Mesenchymal stem cell (in vitro differentiated cells and primary cell): ENCODE measurements at regions not wholly inside any gene's neighbourhood (a gene's known extent, or its start where the extent isn't known, plus 50 kb on each side); places are given as distances from the start of the nearest gene placed in this dataset.
A peak's percentile ranks its signal among the peaks of the same experiment; 100 is the strongest.

Experiments
- DNase-seq: peaks from one replicate; pipeline ENCODE4 v3.0.0-alpha.2; 2013
- H2AFZ ChIP-seq: one replicate; pipeline ENCODE4 v1.6.1; 2013; ENCODE audit warnings: low read depth, mild to moderate bottlenecking, control low read depth, inconsistent platforms, low read length, moderate library complexity
- H2AK5ac ChIP-seq: 2 replicates; pipeline ENCODE4 v1.6.1; 2013; ENCODE audit warnings: low read length, moderate library complexity, mild to moderate bottlenecking, inconsistent platforms; ENCODE audit not compliant: severe bottlenecking
- H2BK120ac ChIP-seq: one replicate; pipeline ENCODE4 v1.6.1; 2013; ENCODE audit warnings: low read depth, mild to moderate bottlenecking, inconsistent platforms, low read length, moderate library complexity
- H2BK12ac ChIP-seq, 2 experiments: one replicate each; pipeline ENCODE4 v1.6.1; 2013; ENCODE audit warnings: inconsistent platforms in 2 of 2, low read length in 2 of 2, mild to moderate bottlenecking in 2 of 2, moderate library complexity in 2 of 2, control low read depth in 1 of 2
- H2BK15ac ChIP-seq: one replicate; pipeline ENCODE4 v1.6.1; 2013; ENCODE audit warnings: mild to moderate bottlenecking, low read depth, inconsistent platforms; ENCODE audit not compliant: poor library complexity, severe bottlenecking
- H2BK5ac ChIP-seq: 2 replicates; pipeline ENCODE4 v1.6.1; 2013; ENCODE audit warnings: low read depth, mild to moderate bottlenecking, low read length, control low read depth, inconsistent platforms; ENCODE audit not compliant: poor library complexity, severe bottlenecking
- H3K14ac ChIP-seq, 2 experiments: one replicate each; pipeline ENCODE4 v1.6.1; 2013; ENCODE audit warnings: inconsistent platforms in 2 of 2, low read length in 2 of 2, control low read depth in 1 of 2, mild to moderate bottlenecking in 1 of 2, moderate library complexity in 1 of 2
- H3K18ac ChIP-seq, 2 experiments: one replicate each; pipeline ENCODE4 v1.6.1; 2013; ENCODE audit warnings: inconsistent platforms in 2 of 2, low read length in 2 of 2, control low read depth in 1 of 2, low read depth in 1 of 2, mild to moderate bottlenecking in 1 of 2
- H3K23ac ChIP-seq, 2 experiments: one replicate each; pipeline ENCODE4 v1.6.1; 2013; ENCODE audit warnings: inconsistent platforms in 2 of 2, low read length in 2 of 2, mild to moderate bottlenecking in 2 of 2, moderate library complexity in 2 of 2, control low read depth in 1 of 2
- H3K27ac ChIP-seq: 2 replicates; pipeline ENCODE4 v1.5.1; 2013; ENCODE audit warnings: mild to moderate bottlenecking, moderate library complexity, low read length, control low read depth, inconsistent platforms; ENCODE audit not compliant: poor library complexity, severe bottlenecking
- H3K27me3 ChIP-seq, 2 experiments: 2 replicates each; pipeline versions ENCODE4 v1.6.1 to v1.7.0; 2013; ENCODE audit warnings: low read length in 2 of 2, mild to moderate bottlenecking in 2 of 2, moderate library complexity in 2 of 2, control low read depth in 1 of 2, inconsistent platforms in 1 of 2; ENCODE audit not compliant: control insufficient read depth in 1 of 2, insufficient read depth in 1 of 2
- H3K36me3 ChIP-seq, 2 experiments: 2 replicates each; pipeline versions ENCODE4 v1.6.1 to v1.7.0; 2013; ENCODE audit warnings: low read length in 2 of 2, control low read depth in 1 of 2, inconsistent platforms in 1 of 2, low read depth in 1 of 2, mild to moderate bottlenecking in 1 of 2; ENCODE audit not compliant: insufficient read depth in 2 of 2, control insufficient read depth in 1 of 2
- H3K4ac ChIP-seq, 2 experiments: one replicate each; pipeline ENCODE4 v1.6.1; 2013; ENCODE audit warnings: inconsistent platforms in 2 of 2, low read length in 2 of 2, mild to moderate bottlenecking in 2 of 2, moderate library complexity in 2 of 2, control low read depth in 1 of 2, low read depth in 1 of 2
- H3K4me1 ChIP-seq: 2 replicates; pipeline ENCODE4 v1.6.1; 2013; ENCODE audit warnings: low read depth, low read length, control low read depth; ENCODE audit not compliant: control insufficient read depth, insufficient read depth
- H3K4me2 ChIP-seq: 2 replicates; pipeline ENCODE4 v1.6.1; 2013; ENCODE audit warnings: low read length, mild to moderate bottlenecking, inconsistent platforms; ENCODE audit not compliant: poor library complexity, severe bottlenecking
- H3K4me3 ChIP-seq, 2 experiments: 2 replicates each; pipeline versions ENCODE4 v1.5.1 to v1.7.0; 2013; ENCODE audit warnings: low read length in 2 of 2, mild to moderate bottlenecking in 2 of 2, control low read depth in 1 of 2, low read depth in 1 of 2; ENCODE audit not compliant: insufficient read depth in 1 of 2
- H3K79me1 ChIP-seq: replicated peaks from 2 replicates; pipeline ENCODE4 v1.6.1; 2013; ENCODE audit warnings: mild to moderate bottlenecking, control low read depth, low read length, inconsistent platforms; ENCODE audit not compliant: poor library complexity, severe bottlenecking
- H3K9ac ChIP-seq: 2 replicates; pipeline ENCODE4 v1.7.0; 2013; ENCODE audit warnings: mild to moderate bottlenecking, low read length, moderate library complexity
- H3K9me3 ChIP-seq: 2 replicates; pipeline ENCODE4 v1.7.0; 2013; ENCODE audit warnings: mild to moderate bottlenecking, low read length; ENCODE audit not compliant: control insufficient read depth
- H4K8ac ChIP-seq: one replicate; pipeline ENCODE4 v1.6.1; 2013; ENCODE audit warnings: inconsistent platforms, mild to moderate bottlenecking, low read length, moderate library complexity
- H4K91ac ChIP-seq: one replicate; pipeline ENCODE4 v1.6.1; 2013; ENCODE audit warnings: mild to moderate bottlenecking, low read length, inconsistent platforms
- WGBS: methylation state at CpG from one replicate; pipeline ENCODE4 v1.1.7; 2013; ENCODE audit warnings: mixed read lengths; 5-methylcytosine and 5-hydroxymethylcytosine counted together

- DNase-seq, result no peak
- 75% methylated on average over 1 of the region's 1 CpG for whole genome bisulfite sequencing
- H3K23ac ChIP-seq, result no peak overlapping the region
- H3K79me1 ChIP-seq, result no peaks in the 10 kb centered on the region
- H3K36me3 ChIP-seq, result no peaks in the 10 kb centered on the region
- peak overlapping the region in 1 of 2 experiments; percentile 74 for H3K18ac ChIP-seq
- H2BK5ac ChIP-seq, result no peak overlapping the region
- H2BK120ac ChIP-seq, result no peak overlapping the region
- peaks cover 8% of the 10 kb centered on the region for H3K4me1 ChIP-seq
- no peak overlapping the region for H3K9ac ChIP-seq
- H2AFZ ChIP-seq, result no peak overlapping the region
- no peak overlapping the region for H2AK5ac ChIP-seq
- H3K14ac ChIP-seq, result no peak overlapping the region
- peak overlapping the region in 1 of 2 experiments; percentile 25 for H2BK12ac ChIP-seq
- H3K4me2 ChIP-seq, result no peak overlapping the region
- no peaks in the 10 kb centered on the region for H3K9me3 ChIP-seq
- H3K27ac ChIP-seq, result no peak overlapping the region
- no peak overlapping the region for H3K4me3 ChIP-seq
- no peak overlapping the region for H4K91ac ChIP-seq
- H3K27me3 ChIP-seq, result no peaks in the 10 kb centered on the region
- H2BK15ac ChIP-seq, result no peak overlapping the region
- no peak overlapping the region for H4K8ac ChIP-seq
- H3K4ac ChIP-seq, result no peak overlapping the region
These were observed 313.7 kb downstream of the TNS1 start for GRCh38 chr2:217689053-217689452.

- peak overlapping the region in 1 of 2 experiments; percentile 29 for H2BK12ac ChIP-seq
- no peak overlapping the region for H4K8ac ChIP-seq
- no peak overlapping the region for H4K91ac ChIP-seq
- no peak overlapping the region for H3K14ac ChIP-seq
- no peaks in the 10 kb centered on the region for H3K9me3 ChIP-seq
- H2BK5ac ChIP-seq, result no peak overlapping the region
- DNase-seq, result no peak
- H2BK120ac ChIP-seq, result no peak overlapping the region
- no peak overlapping the region for H3K4ac ChIP-seq
- H3K4me2 ChIP-seq, result no peak overlapping the region
- H3K18ac ChIP-seq, result peak overlapping the region in 1 of 2 experiments; percentile 11
- H3K9ac ChIP-seq, result no peak overlapping the region
- no peaks in the 10 kb centered on the region for H3K79me1 ChIP-seq
- H3K27ac ChIP-seq, result no peak overlapping the region
- no peak overlapping the region for H2BK15ac ChIP-seq
- WGBS, result 80% methylated on average over 3 of the region's 3 CpGs
- H3K36me3 ChIP-seq, result no peaks in the 10 kb centered on the region
- no peak overlapping the region for H3K23ac ChIP-seq
- H3K4me3 ChIP-seq, result no peak overlapping the region
- H2AFZ ChIP-seq, result no peak overlapping the region
- no peak overlapping the region for H2AK5ac ChIP-seq
- H3K27me3 ChIP-seq, result no peaks in the 10 kb centered on the region
- peaks cover 8% of the 10 kb centered on the region for H3K4me1 ChIP-seq
These were observed 314.3 kb downstream of the TNS1 start for GRCh38 chr2:217688494-217688893.

GRCh38 chr2:217687771-217688170 lies 315.0 kb downstream of the TNS1 start:
- WGBS, result 80% methylated on average over 6 of the region's 6 CpGs
- peaks cover 8% of the 10 kb centered on the region for H3K4me1 ChIP-seq

GRCh38 chr2:217685255-217685605 lies 317.6 kb downstream of the TNS1 start:
- Histone ChIP-seq H3K79me1 (no peaks in the 10 kb centered on the region), H3K27me3 (no peaks in the 10 kb centered on the region), H2AK5ac (no peak overlapping the region), H2AFZ (no peak overlapping the region), H3K4me3 (no peak overlapping the region), H2BK5ac (no peak overlapping the region), H4K8ac (no peak overlapping the region), H4K91ac (no peak overlapping the region), H3K9me3 (no peaks in the 10 kb centered on the region), H3K4me2 (no peak overlapping the region), H2BK15ac (no peak overlapping the region), H2BK120ac (no peak overlapping the region), H3K23ac (no peak overlapping the region), H3K9ac (peak overlapping the region; percentile 44), H3K18ac (no peak overlapping the region), H3K4ac (no peak overlapping the region), H3K27ac (peak overlapping the region; percentile 21), H3K4me1 (peaks cover 3% of the 10 kb centered on the region), H3K14ac (no peak overlapping the region), H3K36me3 (no peaks in the 10 kb centered on the region), H2BK12ac (no peak overlapping the region)
- 2% methylated on average over 4 of the region's 4 CpGs for WGBS
- peak; percentile 97 for DNase-seq

More at GRCh38 chr2:217687771-217688170, 315.0 kb downstream of the TNS1 start:
- Histone ChIP-seq H2BK15ac (no peak overlapping the region), H4K91ac (no peak overlapping the region), H3K79me1 (no peaks in the 10 kb centered on the region), H2BK12ac (peak overlapping the region in 1 of 2 experiments; percentile 69), H2BK5ac (no peak overlapping the region), H3K4me2 (no peak overlapping the region), H2BK120ac (no peak overlapping the region), H3K27me3 (no peaks in the 10 kb centered on the region), H3K9me3 (no peaks in the 10 kb centered on the region), H2AFZ (no peak overlapping the region), H4K8ac (peak overlapping the region; percentile 71), H3K23ac (no peak overlapping the region), H3K27ac (no peak overlapping the region), H3K4ac (no peak overlapping the region), H2AK5ac (peak overlapping the region; percentile 39), H3K18ac (peak overlapping the region; percentile 22 to 46), H3K36me3 (no peaks in the 10 kb centered on the region), H3K14ac (peak overlapping the region in 1 of 2 experiments; percentile 75), H3K9ac (no peak overlapping the region), H3K4me3 (no peak overlapping the region)
- no peak for DNase-seq
